Heart left ventricle (tissue), 16 donors: ENCODE measurements at regions not wholly inside any gene's neighbourhood (a gene's known extent, or its start where the extent isn't known, plus 50 kb on each side); places are given as distances from the start of the nearest gene placed in this dataset.

Source experiments
- ATAC-seq, 4 donors: fragments of 200-7000 bp; cut with Tn5 transposase; one replicate each; pipeline ENCODE4 v1.9.1; 2020 to 2022; ENCODE audit warnings: moderate library complexity in 4 of 4, mild to moderate bottlenecking in 3 of 4, moderate number of reproducible peaks in 1 of 4
- DNase-seq, 5 donors: peaks; one replicate each; pipeline ENCODE4 v3.0.0-alpha.2; 2020
- H3K27ac ChIP-seq, 12 donors: fragments of 200-600 bp; sonication (generic) in 4 of 12; one replicate each; pipeline versions ENCODE4 v1.5.0 to v1.8.0; 2016 to 2022; ENCODE audit warnings: mild to moderate bottlenecking in 2 of 12
- H3K27me3 ChIP-seq, 9 donors: fragments of 200-600 bp; sonication (generic) in 2 of 9; one replicate each; pipeline versions ENCODE4 v1.5.1 to v1.8.0; 2016 to 2022; ENCODE audit warnings: mild to moderate bottlenecking in 3 of 9
- H3K36me3 ChIP-seq, 9 donors: fragments of 200-600 bp; sonication (generic) in 2 of 9; one replicate each; pipeline versions ENCODE4 v1.5.0 to v1.8.0; 2018 to 2022; ENCODE audit warnings: mild to moderate bottlenecking in 2 of 9
- H3K4me1 ChIP-seq, 12 donors: fragments of 200-600 bp; sonication (generic) in 4 of 12; one replicate each; pipeline versions ENCODE4 v1.5.0 to v1.8.0; 2016 to 2022; ENCODE audit warnings: mild to moderate bottlenecking in 3 of 12
- H3K4me3 ChIP-seq, 12 donors: fragments of 200-600 bp; sonication (generic) in 4 of 12; one replicate each; pipeline versions ENCODE4 v1.5.0 to v1.8.0; 2017 to 2022; ENCODE audit warnings: mild to moderate bottlenecking in 9 of 12, moderate library complexity in 4 of 12
- H3K9me3 ChIP-seq, 12 donors: fragments of 200-600 bp; sonication (generic) in 4 of 12; one replicate each; pipeline versions ENCODE4 v1.5.0 to v1.8.0; 2016 to 2022; ENCODE audit warnings: mild to moderate bottlenecking in 1 of 12
- CTCF ChIP-seq, 12 donors: fragments of 200-600 bp; sonication (generic) in 4 of 12; IDR thresholded peaks; one replicate each; pipeline versions ENCODE4 v1.5.0 to v1.8.0; 2018 to 2022; ENCODE audit warnings: antibody characterized with exemption in 12 of 12, mild to moderate bottlenecking in 5 of 12
- POLR2A ChIP-seq, 2 donors: fragments of 450-650 bp; IDR thresholded peaks; one replicate each; pipeline ENCODE4 v1.6.1; 2017; ENCODE audit warnings: antibody characterized with exemption in 2 of 2, mild to moderate bottlenecking in 2 of 2, moderate library complexity in 2 of 2
- whole genome bisulfite sequencing, 4 donors: extraction: QIAGEN DNeasy Blood & Tissue Kit in 2 of 4; methylation state at CpG; one replicate each; pipeline versions ENCODE4 v1.1.5 to v1.1.7; 2013 to 2018; 5-methylcytosine and 5-hydroxymethylcytosine counted together
- intact Hi-C, 10 donors: fragments of 100-400 bp; cut with DNase I; formaldehyde crosslinking; loops; one replicate each; pipeline versions ENCODE4 v1.11.1 to v1.14.2; 2022
- donor health status: ischemic (EF 13 %, LVEDD 7.1; RV severe dilation, severe dysfunction).
- donor health status: healthy with polysubstance abuse.
- donor health status: DM: no; HTN: yes; CAD: no.
- donor health status: DM: no; HTN: no; CAD: no.
- donor health status: ischemic (EF 25% LVEDD 6.9; RV normal size, moderate dysfunction).
- donor health status: ischemic (EF 25% LVEDD 5.7; RV mildly dilated, moderate dysfunction).
- donor health status: healthy.
- donor health status: DM: yes; HTN: yes; CAD: no.
- donor health status: ischemic (EF 35%, LVEDD 5.7; RV mildly dilated, moderate dysfunction).
- donor health status: nonischemic (EF 11% LVEDD 7.7; RV severe dilation, severe dysfunction).
- donor health status: DM: yes; HTN: yes; CAD: no.
- donor health status: PGD.
- donor health status: ischemic (EF 29% LVEDD 5.4; RV normal size, mild dysfunction).
- donor health status: nonischemic (EF 23%, LVEDD 6.1; RV moderate dilation, normal function).

GRCh38 chr17:63019138-63019873 is 53.3 kb downstream of the TANC2 start:
- Histone ChIP-seq H3K36me3 (no peaks in the 10 kb centered on the region), H3K27ac (no peak overlapping the region), H3K4me3 (no peak overlapping the region), H3K27me3 (no peaks in the 10 kb centered on the region), H3K9me3 (peaks cover 0 to 5% (median 0%) of the 10 kb centered on the region in 12 donors), H3K4me1 (no peaks in the 10 kb centered on the region)
- WGBS, 4 donors = 97 to 98% (median 98%) methylated on average over 6 of the region's 6 CpGs
- ATAC-seq (no peak), DNase-seq (no peak)
- intact Hi-C loops = no loop called here
- TF ChIP-seq CTCF (IDR thresholded peaks at IDR 0.05) (no peak), POLR2A (IDR thresholded peaks at IDR 0.05) (no peak)

GRCh38 chr17:63022567-63022966 is 56.5 kb downstream of the TANC2 start:
- no peaks in the 10 kb centered on the region for H3K27me3 ChIP-seq
- no peak overlapping the region for H3K27ac ChIP-seq
- H3K4me1 ChIP-seq = no peaks in the 10 kb centered on the region
- H3K36me3 ChIP-seq = no peaks in the 10 kb centered on the region
- intact Hi-C loops = no loop called here
- no peaks in the 10 kb centered on the region for H3K9me3 ChIP-seq
- no peak for DNase-seq
- ATAC-seq = no peak
- 97 to 100% (median 100%) methylated on average over 1 of the region's 1 CpG; no CpG with 5 or more reads in 1 of the 4 donors for WGBS, 4 donors
- no peak overlapping the region for H3K4me3 ChIP-seq
- no peak for TF ChIP-seq POLR2A (IDR thresholded peaks at IDR 0.05)
- TF ChIP-seq CTCF (IDR thresholded peaks at IDR 0.05) = no peak

- Histone ChIP-seq H3K27ac (no peak overlapping the region), H3K4me3 (no peak overlapping the region), H3K4me1 (no peaks in the 10 kb centered on the region), H3K36me3 (no peaks in the 10 kb centered on the region), H3K27me3 (no peaks in the 10 kb centered on the region), H3K9me3 (no peaks in the 10 kb centered on the region)
- intact Hi-C loops = no loop called here
- 96 to 100% (median 100%) methylated on average over 2 of the region's 2 CpGs for WGBS, 4 donors
- ATAC-seq (no peak), DNase-seq (no peak)
- TF ChIP-seq POLR2A (IDR thresholded peaks at IDR 0.05) (no peak), CTCF (IDR thresholded peaks at IDR 0.05) (no peak)
These were observed 57.0 kb downstream of the TANC2 start for GRCh38 chr17:63023049-63023448.

- no peak for TF ChIP-seq CTCF (IDR thresholded peaks at IDR 0.05)
- no peak for TF ChIP-seq POLR2A (IDR thresholded peaks at IDR 0.05)
- ATAC-seq (no peak), DNase-seq (no peak)
- Histone ChIP-seq H3K9me3 (no peaks in the 10 kb centered on the region), H3K27ac (no peak overlapping the region), H3K36me3 (no peaks in the 10 kb centered on the region), H3K27me3 (no peaks in the 10 kb centered on the region), H3K4me1 (no peaks in the 10 kb centered on the region), H3K4me3 (no peak overlapping the region)
- intact Hi-C loops = no loop called here
- WGBS, 4 donors = 91 to 97% (median 92%) methylated on average over 4 of the region's 4 CpGs
These were observed 58.2 kb downstream of the TANC2 start for GRCh38 chr17:63024201-63024600.
